MM.1S (cell line): ENCODE measurements at regions not wholly inside any gene's neighbourhood (a gene's known extent, or its start where the extent isn't known, plus 50 kb on each side); places are given as distances from the start of the nearest gene placed in this dataset.

Experiments used
- EZH2 ChIP-seq: fragments of 300-600 bp; sonication (generic); optimal IDR thresholded peaks from 2 replicates; pipeline ENCODE3; 2017; ENCODE audit warnings: low read depth, mild to moderate bottlenecking, antibody characterized with exemption, low read length, mixed read lengths
- EZH2phosphoT487 ChIP-seq: fragments of 300-600 bp; sonication (generic); IDR thresholded peaks from 2 replicates; pipeline ENCODE4 v1.6.1; 2018; ENCODE audit warnings: antibody characterized with exemption, low read length
- TF ChIP-seq, protein P1 (sequence below): fragments of 300-600 bp; sonication (generic); IDR thresholded peaks from 2 replicates; pipeline ENCODE4 v1.5.1; 2016; ENCODE audit warnings: antibody characterized with exemption, low read length, mixed read lengths

DNA sequence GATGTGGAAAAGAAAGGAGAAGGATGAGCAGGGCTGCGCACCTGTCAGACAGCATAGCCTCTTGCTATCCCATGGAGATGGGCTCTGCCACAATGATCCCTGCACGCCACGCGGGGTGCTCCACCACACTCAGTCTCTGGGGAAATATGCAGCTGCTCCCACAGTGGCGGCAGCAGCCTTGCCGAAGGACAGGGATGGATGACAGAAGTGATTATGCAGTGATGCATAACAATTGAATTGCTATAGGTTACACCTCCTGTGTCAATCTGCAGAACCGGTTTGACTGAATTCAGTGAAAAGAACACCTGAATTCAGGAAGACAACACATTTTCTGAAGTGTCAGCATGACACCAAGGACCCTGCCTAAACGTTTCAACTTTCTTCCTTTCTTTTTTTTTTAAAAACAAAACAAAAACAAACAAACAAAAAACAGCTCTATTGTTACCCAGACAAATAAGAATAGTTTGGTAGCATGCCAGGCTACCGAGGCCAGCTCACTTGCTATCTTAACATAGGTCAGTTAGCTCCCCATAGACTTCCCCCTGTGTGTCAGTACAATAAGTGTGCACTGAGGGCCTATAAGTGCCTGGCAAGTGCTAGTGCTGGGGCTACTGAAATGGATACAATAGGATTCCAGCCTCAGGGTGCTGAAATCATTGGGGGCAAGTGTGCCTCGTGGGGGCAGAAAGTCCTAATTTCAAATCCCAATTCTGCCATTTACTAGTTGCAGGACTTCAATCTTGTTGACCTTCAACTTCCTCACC lies 127.6 kb upstream of the LMO4 start:
- TF ChIP-seq, protein P1, sequence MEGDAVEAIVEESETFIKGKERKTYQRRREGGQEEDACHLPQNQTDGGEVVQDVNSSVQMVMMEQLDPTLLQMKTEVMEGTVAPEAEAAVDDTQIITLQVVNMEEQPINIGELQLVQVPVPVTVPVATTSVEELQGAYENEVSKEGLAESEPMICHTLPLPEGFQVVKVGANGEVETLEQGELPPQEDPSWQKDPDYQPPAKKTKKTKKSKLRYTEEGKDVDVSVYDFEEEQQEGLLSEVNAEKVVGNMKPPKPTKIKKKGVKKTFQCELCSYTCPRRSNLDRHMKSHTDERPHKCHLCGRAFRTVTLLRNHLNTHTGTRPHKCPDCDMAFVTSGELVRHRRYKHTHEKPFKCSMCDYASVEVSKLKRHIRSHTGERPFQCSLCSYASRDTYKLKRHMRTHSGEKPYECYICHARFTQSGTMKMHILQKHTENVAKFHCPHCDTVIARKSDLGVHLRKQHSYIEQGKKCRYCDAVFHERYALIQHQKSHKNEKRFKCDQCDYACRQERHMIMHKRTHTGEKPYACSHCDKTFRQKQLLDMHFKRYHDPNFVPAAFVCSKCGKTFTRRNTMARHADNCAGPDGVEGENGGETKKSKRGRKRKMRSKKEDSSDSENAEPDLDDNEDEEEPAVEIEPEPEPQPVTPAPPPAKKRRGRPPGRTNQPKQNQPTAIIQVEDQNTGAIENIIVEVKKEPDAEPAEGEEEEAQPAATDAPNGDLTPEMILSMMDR = no peak
- no peak for TF ChIP-seq EZH2
- no peak for TF ChIP-seq EZH2phosphoT487
